CD4-positive, CD25-positive, alpha-beta regulatory T cell (primary cell): ENCODE measurements at regions not wholly inside any gene's neighbourhood (a gene's known extent, or its start where the extent isn't known, plus 50 kb on each side); places are given as distances from the start of the nearest gene placed in this dataset.

Experiments used
- ATAC-seq, 2 donors: fragments of 150-1000 bp; cut with Tn5 transposase; one replicate each; pipeline ENCODE4 v1.10.0; 2021; ENCODE audit warnings: low read depth in 2 of 2, moderate number of reproducible peaks in 2 of 2, moderate library complexity in 1 of 2
- DNase-seq, 3 donors: peaks; one replicate each; pipeline versions ENCODE4 v3.0.0 to v3.0.0-alpha.2; 2012 to 2022; ENCODE audit warnings: mixed read lengths in 1 of 3
- H3K27ac ChIP-seq: one replicate; pipeline ENCODE4 v1.7.0; 2013; ENCODE audit warnings: mild to moderate bottlenecking, low read length; ENCODE audit not compliant: insufficient read depth, poor library complexity, severe bottlenecking
- H3K27me3 ChIP-seq: one replicate; pipeline ENCODE4 v1.7.0; 2013; ENCODE audit warnings: low read length; ENCODE audit not compliant: control insufficient read depth, insufficient read depth
- H3K36me3 ChIP-seq: one replicate; pipeline ENCODE4 v1.7.0; 2013; ENCODE audit warnings: mild to moderate bottlenecking, low read length, moderate library complexity; ENCODE audit not compliant: control insufficient read depth, insufficient read depth
- H3K4me1 ChIP-seq: 2 replicates; pipeline ENCODE4 v1.7.0; 2013; ENCODE audit warnings: mild to moderate bottlenecking, low read length; ENCODE audit not compliant: insufficient read depth, control insufficient read depth, poor library complexity, severe bottlenecking
- H3K4me3 ChIP-seq: one replicate; pipeline ENCODE4 v1.7.0; 2013; ENCODE audit warnings: low read depth, mild to moderate bottlenecking, low read length, moderate library complexity
- H3K9me3 ChIP-seq, 2 experiments: 1 replicate in 1 of 2; 2 replicates in 1 of 2; pipeline ENCODE4 v1.7.0; 2013; ENCODE audit warnings: low read length in 2 of 2, mild to moderate bottlenecking in 1 of 2, moderate library complexity in 1 of 2; ENCODE audit not compliant: control insufficient read depth in 2 of 2
- H3K27ac Mint-ChIP-seq, 3 donors: one replicate each; pipeline ENCODE4 v1.8.0; 2020 to 2022; ENCODE audit warnings: mild to moderate bottlenecking in 3 of 3, mixed read lengths in 3 of 3, moderate library complexity in 2 of 3
- H3K27me3 Mint-ChIP-seq: one replicate; pipeline ENCODE4 v1.8.0; 2022; ENCODE audit warnings: mild to moderate bottlenecking, mixed read lengths
- H3K36me3 Mint-ChIP-seq: one replicate; pipeline ENCODE4 v1.8.0; 2020; ENCODE audit warnings: mixed read lengths
- H3K4me1 Mint-ChIP-seq, 4 donors: one replicate each; pipeline ENCODE4 v1.8.0; 2020 to 2022; ENCODE audit warnings: mixed read lengths in 4 of 4, mild to moderate bottlenecking in 1 of 4
- H3K4me3 Mint-ChIP-seq, 4 donors: one replicate each; pipeline ENCODE4 v1.8.0; 2020 to 2022; ENCODE audit warnings: mild to moderate bottlenecking in 4 of 4, mixed read lengths in 4 of 4, moderate library complexity in 3 of 4
- H3K9me3 Mint-ChIP-seq, 7 donors: one replicate each; pipeline ENCODE4 v1.8.0; 2020 to 2022; ENCODE audit warnings: mixed read lengths in 7 of 7, mild to moderate bottlenecking in 3 of 7, moderate library complexity in 2 of 7

DNA sequence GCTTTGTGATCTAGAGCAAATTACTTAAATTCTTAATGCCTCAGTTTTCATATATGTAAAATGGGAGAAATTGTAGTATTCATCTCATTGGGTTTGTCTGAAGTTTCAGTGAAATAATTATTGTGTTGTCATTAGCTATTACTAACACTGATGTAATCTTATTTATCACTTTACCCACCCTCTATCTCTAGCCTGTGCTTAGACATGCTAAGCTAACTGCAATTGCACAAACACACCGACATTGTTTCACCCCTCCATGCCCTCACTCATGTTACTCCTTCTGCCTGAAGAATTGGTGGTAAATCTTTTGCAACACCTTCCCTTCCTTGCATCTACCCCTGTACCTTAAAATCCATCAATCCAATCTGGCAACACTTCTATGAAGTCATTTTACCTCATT, 241.6 kb downstream of the BCAT1 start:
- Histone ChIP-seq H3K36me3 (no peaks in the 10 kb centered on the region), H3K27me3 (no peaks in the 10 kb centered on the region), H3K4me1 (no peaks in the 10 kb centered on the region), H3K9me3 (no peaks in the 10 kb centered on the region), H3K27ac (no peak overlapping the region), H3K4me3 (no peak overlapping the region)
- Mint-ChIP-seq H3K27ac (no peak overlapping the region), H3K4me3 (no peak overlapping the region), H3K36me3 (no peaks in the 10 kb centered on the region), H3K9me3 (peaks cover 0 to 4% (median 0%) of the 10 kb centered on the region in 7 donors), H3K4me1 (no peaks in the 10 kb centered on the region), H3K27me3 (peaks cover 9% of the 10 kb centered on the region)
- ATAC-seq (no peak), DNase-seq (no peak)

DNA sequence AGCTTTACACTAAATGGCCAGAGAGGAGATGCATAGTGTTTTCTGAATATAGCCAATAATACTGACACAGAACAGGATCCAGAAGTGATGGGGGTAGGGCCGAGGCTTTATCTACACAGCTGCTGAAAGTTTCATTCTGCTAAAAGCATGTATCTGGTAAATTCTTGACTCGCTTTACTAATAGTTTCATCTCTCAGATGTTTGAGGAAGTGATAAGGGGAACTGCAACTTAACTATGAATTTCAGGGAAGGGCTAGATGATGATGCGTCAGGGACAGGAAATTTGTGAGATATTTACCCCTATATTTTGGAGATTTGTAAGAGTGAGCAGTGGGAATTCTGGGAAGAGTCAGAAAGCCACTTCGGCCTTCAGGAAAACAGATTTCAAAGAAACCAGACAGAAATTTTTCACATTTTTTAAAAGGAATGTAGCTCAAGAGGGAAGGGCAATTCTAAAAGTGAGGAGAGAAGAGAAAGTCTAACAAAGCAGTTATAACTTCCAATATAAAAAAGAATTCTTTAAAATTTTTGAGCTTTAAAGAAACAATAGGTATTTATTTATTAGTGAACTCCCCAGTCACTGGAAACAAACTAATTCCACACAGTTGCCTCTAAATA, 243.1 kb downstream of the BCAT1 start:
- Histone ChIP-seq H3K9me3 (no peaks in the 10 kb centered on the region), H3K27me3 (no peaks in the 10 kb centered on the region), H3K36me3 (no peaks in the 10 kb centered on the region), H3K4me3 (no peak overlapping the region), H3K27ac (no peak overlapping the region), H3K4me1 (no peaks in the 10 kb centered on the region)
- no peaks in the 10 kb centered on the region for H3K36me3 Mint-ChIP-seq
- ATAC-seq (no peak), DNase-seq (no peak)
- peak overlapping the region in 1 of 3 donors; percentile 45 for H3K27ac Mint-ChIP-seq
- peaks cover 9% of the 10 kb centered on the region for H3K27me3 Mint-ChIP-seq
- H3K4me1 Mint-ChIP-seq, result no peaks in the 10 kb centered on the region
- H3K9me3 Mint-ChIP-seq, result peaks cover 0 to 4% (median 0%) of the 10 kb centered on the region in 7 donors
- no peak overlapping the region for H3K4me3 Mint-ChIP-seq

DNA sequence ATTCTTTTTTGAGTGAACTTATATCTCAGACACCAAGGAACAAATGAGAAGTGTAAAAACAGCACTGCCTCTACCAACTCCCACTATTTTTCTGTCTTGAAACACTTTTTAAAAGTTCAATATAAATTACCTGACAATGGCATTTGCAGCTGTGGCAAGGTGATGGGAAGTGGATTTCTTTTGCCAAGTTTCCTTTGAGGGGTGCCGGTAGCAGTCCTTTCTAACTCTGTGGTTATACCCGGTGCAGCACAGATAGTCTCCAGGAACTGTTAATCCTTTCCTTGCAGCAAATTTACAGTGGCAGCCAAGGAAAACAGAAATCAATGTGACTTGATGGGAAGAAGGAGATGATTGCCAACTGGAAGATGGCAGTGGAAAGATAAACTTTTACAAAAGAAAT, 243.7 kb downstream of the BCAT1 start:
- Histone ChIP-seq H3K27ac (no peak overlapping the region), H3K9me3 (no peaks in the 10 kb centered on the region), H3K27me3 (no peaks in the 10 kb centered on the region), H3K4me3 (no peak overlapping the region), H3K36me3 (no peaks in the 10 kb centered on the region), H3K4me1 (no peaks in the 10 kb centered on the region)
- Mint-ChIP-seq H3K4me3 (no peak overlapping the region), H3K9me3 (peaks cover 0 to 4% (median 0%) of the 10 kb centered on the region in 7 donors), H3K36me3 (no peaks in the 10 kb centered on the region), H3K27me3 (peaks cover 9% of the 10 kb centered on the region), H3K27ac (no peak overlapping the region), H3K4me1 (no peaks in the 10 kb centered on the region)
- no peak for ATAC-seq
- no peak for DNase-seq

DNA sequence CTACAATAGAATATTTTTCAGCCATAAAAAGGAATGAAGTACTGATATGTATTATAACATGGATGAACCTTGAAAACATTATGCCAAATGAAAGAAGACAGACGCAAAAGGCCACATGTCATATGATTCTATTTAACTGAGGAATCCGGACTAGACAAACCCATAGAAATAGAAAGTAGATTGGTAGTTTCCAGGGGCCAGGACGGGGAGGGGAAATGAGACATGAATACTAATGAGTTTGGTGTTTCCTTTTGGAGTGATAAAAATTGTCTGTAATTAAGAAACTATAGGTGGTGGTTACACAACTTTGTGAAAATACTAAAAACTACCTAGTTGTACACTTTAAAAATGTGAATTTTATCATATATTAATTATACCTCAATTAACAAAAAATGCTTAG, 247.6 kb downstream of the BCAT1 start:
- Mint-ChIP-seq H3K36me3 (no peaks in the 10 kb centered on the region), H3K9me3 (peaks cover 0 to 9% (median 0%) of the 10 kb centered on the region in 7 donors), H3K4me3 (no peak overlapping the region), H3K27me3 (peaks cover 13% of the 10 kb centered on the region), H3K4me1 (no peaks in the 10 kb centered on the region), H3K27ac (no peak overlapping the region)
- Histone ChIP-seq H3K27ac (no peak overlapping the region), H3K4me3 (no peak overlapping the region), H3K27me3 (no peaks in the 10 kb centered on the region), H3K9me3 (no peaks in the 10 kb centered on the region), H3K4me1 (no peaks in the 10 kb centered on the region), H3K36me3 (no peaks in the 10 kb centered on the region)
- no peak for ATAC-seq
- DNase-seq, result no peak

DNA sequence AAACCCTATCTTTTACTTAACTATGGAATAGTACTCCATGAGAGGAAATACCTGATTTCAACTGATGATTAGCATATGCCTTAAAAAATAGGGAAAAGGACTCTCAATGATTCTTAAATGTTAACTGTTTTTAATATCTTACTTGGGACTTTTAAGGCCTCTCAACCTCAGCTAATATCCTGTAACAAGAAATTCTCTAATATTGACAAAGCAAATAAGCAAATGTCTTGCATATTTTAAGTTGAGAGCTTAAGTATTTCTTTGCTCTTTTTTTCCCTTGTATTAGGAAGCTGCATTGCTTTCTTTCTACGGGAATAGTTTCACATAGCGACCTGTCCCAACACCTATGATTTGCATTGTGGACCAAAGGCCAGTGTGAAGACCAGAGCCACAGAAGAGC, 249.9 kb downstream of the BCAT1 start:
- no peak for DNase-seq
- Mint-ChIP-seq H3K4me3 (no peak overlapping the region), H3K9me3 (peaks cover 0 to 9% (median 0%) of the 10 kb centered on the region in 7 donors), H3K27ac (no peak overlapping the region), H3K4me1 (no peaks in the 10 kb centered on the region), H3K36me3 (no peaks in the 10 kb centered on the region), H3K27me3 (peaks cover 4% of the 10 kb centered on the region)
- H3K27me3 ChIP-seq, result no peaks in the 10 kb centered on the region
- H3K36me3 ChIP-seq, result no peaks in the 10 kb centered on the region
- no peak overlapping the region for H3K4me3 ChIP-seq
- no peak for ATAC-seq
- H3K4me1 ChIP-seq, result no peaks in the 10 kb centered on the region
- no peak overlapping the region for H3K27ac ChIP-seq
- no peaks in the 10 kb centered on the region for H3K9me3 ChIP-seq

DNA sequence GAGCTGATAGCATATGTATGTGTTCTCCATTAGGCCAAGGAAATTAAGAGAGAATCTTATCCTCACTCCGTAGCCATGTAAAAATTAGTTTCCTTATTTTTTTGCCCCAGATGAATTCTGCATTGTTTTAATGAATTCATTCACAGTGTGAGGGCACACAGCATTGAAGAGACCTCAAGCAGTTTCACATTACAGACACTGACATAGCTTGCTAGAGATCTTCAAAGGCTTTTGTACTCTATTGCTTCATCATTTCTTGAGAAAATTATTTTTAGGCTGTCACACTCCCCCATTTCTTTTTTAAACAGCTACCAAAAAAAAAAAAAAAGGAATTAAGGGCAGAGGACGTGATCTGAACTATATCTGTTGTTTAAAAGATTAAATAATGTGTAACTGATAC, 251.1 kb downstream of the BCAT1 start:
- H3K9me3 Mint-ChIP-seq, result peaks cover 0 to 9% (median 0%) of the 10 kb centered on the region in 7 donors
- ATAC-seq (no peak), DNase-seq (no peak)
- H3K4me1 Mint-ChIP-seq, result no peaks in the 10 kb centered on the region
- H3K27me3 Mint-ChIP-seq, result peaks cover 4% of the 10 kb centered on the region
- H3K27ac Mint-ChIP-seq, result no peak overlapping the region
- H3K9me3 ChIP-seq, result no peaks in the 10 kb centered on the region
- no peaks in the 10 kb centered on the region for H3K36me3 ChIP-seq
- no peaks in the 10 kb centered on the region for H3K4me1 ChIP-seq
- H3K4me3 ChIP-seq, result no peak overlapping the region
- no peak overlapping the region for H3K4me3 Mint-ChIP-seq
- H3K36me3 Mint-ChIP-seq, result no peaks in the 10 kb centered on the region
- H3K27me3 ChIP-seq, result no peaks in the 10 kb centered on the region
- H3K27ac ChIP-seq, result no peak overlapping the region

GRCh38 chr12:24697295-24697694, 251.6 kb downstream of the BCAT1 start:
- DNase-seq (no peak), ATAC-seq (no peak)
- no peak overlapping the region for H3K4me3 ChIP-seq
- no peaks in the 10 kb centered on the region for H3K27me3 ChIP-seq
- H3K4me1 ChIP-seq, result no peaks in the 10 kb centered on the region
- Mint-ChIP-seq H3K4me1 (no peaks in the 10 kb centered on the region), H3K27me3 (peaks cover 4% of the 10 kb centered on the region), H3K9me3 (peaks cover 0 to 9% (median 0%) of the 10 kb centered on the region in 7 donors), H3K27ac (no peak overlapping the region), H3K36me3 (no peaks in the 10 kb centered on the region), H3K4me3 (no peak overlapping the region)
- H3K27ac ChIP-seq, result no peak overlapping the region
- no peaks in the 10 kb centered on the region for H3K36me3 ChIP-seq
- no peaks in the 10 kb centered on the region for H3K9me3 ChIP-seq

DNA sequence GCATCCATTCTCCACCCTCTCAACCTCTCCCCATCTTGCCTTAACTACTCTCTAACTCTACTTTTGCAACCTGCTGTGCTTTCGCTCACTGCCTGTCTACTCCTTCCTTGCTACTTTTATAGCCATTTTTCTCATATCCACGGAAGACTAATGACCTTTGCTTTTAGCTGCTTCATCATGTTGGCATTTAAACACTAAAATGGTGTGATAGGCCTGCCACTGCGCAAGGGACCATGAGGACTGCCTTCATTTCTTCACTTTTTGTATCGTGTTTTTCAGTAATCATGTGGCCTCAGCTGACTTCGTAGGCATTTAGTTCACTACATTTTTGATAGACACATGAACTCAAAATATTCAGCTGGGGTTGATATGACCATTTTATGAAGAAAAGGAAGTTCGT, 252.1 kb downstream of the BCAT1 start:
- no peak overlapping the region for H3K4me3 ChIP-seq
- H3K9me3 ChIP-seq, result no peaks in the 10 kb centered on the region
- H3K27me3 ChIP-seq, result no peaks in the 10 kb centered on the region
- no peak overlapping the region for H3K27ac ChIP-seq
- Mint-ChIP-seq H3K27ac (no peak overlapping the region), H3K27me3 (peaks cover 4% of the 10 kb centered on the region), H3K9me3 (peaks cover 0 to 9% (median 3%) of the 10 kb centered on the region in 7 donors), H3K36me3 (no peaks in the 10 kb centered on the region), H3K4me1 (no peaks in the 10 kb centered on the region), H3K4me3 (no peak overlapping the region)
- H3K4me1 ChIP-seq, result no peaks in the 10 kb centered on the region
- H3K36me3 ChIP-seq, result no peaks in the 10 kb centered on the region
- DNase-seq (no peak), ATAC-seq (no peak)
